ENCODE measurements at regions not wholly inside any gene's neighbourhood (a gene's known extent, or its start where the extent isn't known, plus 50 kb on each side); places are given as distances from the start of the nearest gene placed in this dataset.

GRCh38 chr16:85350973-85351372 lies 238.7 kb upstream of the CIBAR2 start (continued):
- TF ChIP-seq IRF3 (IDR thresholded peaks at IDR 0.05; ENCODE audit: low read depth, low read length) = no peak
- peak; percentile 83 to 95; a peak in 3 of 4 replicates for TF ChIP-seq EP300 (IDR thresholded peaks at IDR 0.05; ENCODE audit: borderline replicate concordance in 1 of 2, low read depth in 1 of 2, low read length in 1 of 2)
- no peak for TF ChIP-seq CTCF (IDR thresholded peaks at IDR 0.05)
- TF ChIP-seq NFIC (IDR thresholded peaks at IDR 0.05; ENCODE audit: borderline replicate concordance) = peak; percentile 99
- TF ChIP-seq RAD21 (IDR thresholded peaks at IDR 0.05; ENCODE audit: low read length) = no peak; the same call in 1 of the 2 replicates
- TF ChIP-seq PBX3 (IDR thresholded peaks at IDR 0.05) = peak; percentile 82

GRCh38 chr16:85353013-85353412 lies 240.7 kb upstream of the CIBAR2 start:
- Histone ChIP-seq H3K27ac (ENCODE audit: low read depth in 2 of 2, low read length in 1 of 2) (peak overlapping the region in 1 of 2 experiments; percentile 97; a peak in 2 of 4 replicates), H3K9me3 (no peaks in the 10 kb centered on the region), H3K4me2 (no peak overlapping the region), H4K20me1 (ENCODE audit: insufficient read depth) (peaks cover 8% of the 10 kb centered on the region), H3K36me3 (replicated peaks in 1 of 2; ENCODE audit: control insufficient read depth in 1 of 2, insufficient read depth in 2 of 2, low read length in 1 of 2) (no peaks in the 10 kb centered on the region), H3K79me2 (ENCODE audit: insufficient read depth) (no peaks in the 10 kb centered on the region), H3K9me2 (no peaks in the 10 kb centered on the region), H3K9ac (no peak overlapping the region), H3F3A (replicated peaks; ENCODE audit: insufficient read depth) (peaks cover 27% of the 10 kb centered on the region), H2AFZ (ENCODE audit: low read depth) (no peak overlapping the region), H3K4me1 (ENCODE audit: control insufficient read depth in 1 of 2, insufficient read depth in 2 of 2, low read depth in 1 of 2, low read length in 1 of 2) (peaks cover 25 to 90% of the 10 kb centered on the region in 2 experiments; a peak in 3 of 4 replicates), H3K4me3 (ENCODE audit: low read depth in 2 of 2, low read length in 1 of 2) (no peak overlapping the region), H3K27me3 (ENCODE audit: insufficient read depth) (no peaks in the 10 kb centered on the region)
- ChIA-PET CTCF (interaction anchor here (1.0 kb wide), 1 partner anchor 238 kb away, joined by 4 read pairs; no protein-coding TSS in a partner anchor), POLR2A (no interaction called here)
- WGBS (ENCODE audit: low lambda C conversion rate) = 90% methylated on average over 5 of the region's 10 CpGs
- TF ChIP-seq GABPA (IDR thresholded peaks at IDR 0.05; ENCODE audit: low read depth) = no peak
- TF ChIP-seq POLR2AphosphoS5 (IDR thresholded peaks at IDR 0.05; ENCODE audit: low read depth, low read length) = no peak
- no peak for TF ChIP-seq FOSL2 (IDR thresholded peaks at IDR 0.05; ENCODE audit: borderline replicate concordance, low read depth)
- TF ChIP-seq MXI1 (IDR thresholded peaks at IDR 0.05; ENCODE audit: low read depth, low read length) = no peak
- TF ChIP-seq TCF12 (IDR thresholded peaks at IDR 0.05) = no peak
- TF ChIP-seq EZH2phosphoT487 (IDR thresholded peaks at IDR 0.05; ENCODE audit: borderline replicate concordance, low read depth) = no peak
- no peak for TF ChIP-seq FOXM1 (IDR thresholded peaks at IDR 0.05; ENCODE audit: low read depth)
- no peak for DNase-seq
